ENCODE measurements at regions not wholly inside any gene's neighbourhood (a gene's known extent, or its start where the extent isn't known, plus 50 kb on each side); places are given as distances from the start of the nearest gene placed in this dataset.

DNA sequence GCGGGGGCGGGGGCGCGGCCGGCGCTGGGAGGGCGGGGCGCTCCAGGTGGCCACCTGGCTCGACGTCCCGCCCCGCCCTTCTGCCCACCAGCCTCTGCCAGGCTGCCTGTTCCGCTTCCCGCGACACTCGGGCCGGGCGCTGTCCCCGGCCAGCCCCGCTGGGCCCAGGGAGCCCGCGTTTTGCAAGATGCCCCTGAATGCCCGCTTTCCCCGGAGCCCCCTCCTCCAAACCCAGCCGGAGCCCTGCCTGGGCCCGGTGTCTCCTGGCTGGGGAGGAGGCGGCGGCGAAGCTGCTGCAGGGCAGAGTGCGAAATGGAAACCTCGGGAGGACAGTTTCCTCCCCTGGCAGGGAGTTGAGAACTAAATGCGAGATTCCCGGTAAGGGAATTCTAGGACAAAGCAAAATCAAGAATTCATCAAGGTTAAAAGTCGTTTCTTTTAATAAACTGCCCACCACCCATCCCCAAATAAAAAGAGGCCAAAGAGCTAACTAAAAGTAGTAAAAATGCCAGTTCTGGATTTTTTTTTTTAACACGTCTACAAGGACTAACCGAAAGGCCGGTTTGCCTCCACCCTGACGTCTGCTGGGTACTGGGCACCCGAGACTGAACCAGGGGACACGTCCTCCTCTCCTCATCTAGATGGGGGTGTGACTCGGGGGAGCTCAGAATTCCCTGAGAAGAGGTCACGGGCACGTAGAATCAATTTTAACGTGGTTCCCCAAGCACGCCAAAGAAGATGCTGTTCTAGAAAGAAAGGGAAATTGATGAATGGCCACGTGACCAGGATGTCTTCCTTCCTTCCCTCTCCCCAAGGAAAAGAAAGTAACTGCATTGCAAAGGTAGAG, 200.4 kb upstream of the NFE2L3 start:
- in situ Hi-C loops (cut with HindIII; ENCODE audit: low sequenced_read_pairs), result no loop called here

DNA sequence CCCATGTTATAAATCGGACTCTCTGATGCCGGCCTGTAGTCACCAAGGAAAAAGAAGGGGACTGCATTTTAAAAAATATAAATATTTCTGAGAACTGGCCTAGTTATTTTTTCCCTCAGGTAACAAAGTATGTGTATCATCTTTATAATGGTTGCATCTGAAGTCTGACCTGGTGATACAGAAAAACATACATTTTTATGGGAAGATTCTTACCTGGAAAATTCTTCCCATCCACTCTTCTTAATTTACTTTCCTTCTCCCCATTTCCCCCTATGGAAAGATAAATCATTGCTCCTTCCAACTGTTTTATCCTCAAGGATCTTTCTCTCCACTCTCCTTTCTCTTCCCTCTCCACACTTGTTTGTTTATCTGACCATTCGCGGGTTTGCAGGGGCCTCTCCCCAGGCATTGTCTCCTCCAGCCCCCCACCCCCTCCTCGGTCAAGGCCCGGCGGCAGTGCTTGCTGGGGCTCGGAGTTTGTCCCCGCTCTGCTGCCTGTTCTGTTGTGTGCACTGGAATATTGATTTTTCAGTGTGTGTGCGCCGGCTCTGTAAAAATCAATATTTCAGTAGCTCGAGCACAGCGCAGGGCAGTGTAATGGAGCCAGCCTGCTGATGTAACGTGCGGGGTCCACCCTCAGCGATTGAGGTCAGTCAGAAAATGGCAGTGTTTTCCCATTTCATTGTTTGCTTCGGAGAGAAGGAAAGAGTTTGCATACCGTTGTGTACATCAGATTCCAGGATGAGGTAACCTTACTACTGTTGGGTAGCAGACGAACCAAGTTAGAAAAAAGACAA, 199.5 kb upstream of the NFE2L3 start:
- in situ Hi-C loops (cut with HindIII; ENCODE audit: low sequenced_read_pairs), result no loop called here

- in situ Hi-C loops (cut with HindIII; ENCODE audit: low sequenced_read_pairs), result no loop called here
Measured at GRCh38 chr7:25953859-25954258, 198.1 kb upstream of the NFE2L3 start.

DNA sequence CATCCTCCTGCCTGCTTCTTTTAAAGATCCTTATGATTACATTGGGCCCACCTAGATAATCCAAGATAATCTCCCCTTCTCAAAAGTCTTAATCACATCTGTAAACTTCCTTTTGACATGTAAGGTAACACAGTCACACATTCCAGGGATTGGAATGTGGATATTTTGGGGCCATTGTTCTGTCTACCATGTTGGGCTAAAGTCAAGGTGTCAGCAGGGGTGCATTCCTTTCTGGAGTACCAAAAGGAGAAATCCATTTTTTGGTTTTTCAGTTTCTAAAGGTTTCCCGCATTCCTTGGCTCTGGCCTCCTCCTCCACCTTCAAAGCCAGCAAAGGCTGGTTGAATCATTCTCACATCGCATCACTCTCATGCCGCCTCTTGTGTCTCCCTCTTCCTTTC, 197.6 kb upstream of the NFE2L3 start:
- in situ Hi-C loops (cut with HindIII; ENCODE audit: low sequenced_read_pairs), result no loop called here

GRCh38 chr7:25959168-25959734, 192.7 kb upstream of the NFE2L3 start:
- in situ Hi-C loops (cut with HindIII; ENCODE audit: low sequenced_read_pairs), result no loop called here

DNA sequence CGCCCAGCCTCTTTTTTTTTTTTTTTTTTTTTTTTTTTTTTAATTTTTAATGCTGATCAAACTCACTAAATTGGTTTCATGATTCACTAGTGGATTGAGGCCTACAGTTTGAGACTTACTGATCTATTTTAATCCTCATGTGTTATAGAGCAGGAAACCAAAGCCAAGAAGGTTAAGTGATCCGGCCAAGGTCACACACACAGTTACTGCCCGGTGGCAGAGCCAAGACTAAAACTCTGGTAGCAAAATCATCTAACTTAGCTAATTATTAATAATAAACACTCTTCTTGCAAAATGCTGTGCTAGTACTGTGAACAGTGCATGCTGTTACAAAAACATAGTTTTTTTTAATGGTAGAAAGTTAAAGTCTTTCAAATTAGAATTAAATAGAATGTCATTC, 188.3 kb upstream of the NFE2L3 start:
- in situ Hi-C loops (cut with HindIII; ENCODE audit: low sequenced_read_pairs), result no loop called here

- in situ Hi-C loops (cut with HindIII; ENCODE audit: low sequenced_read_pairs), result no loop called here
Measured at GRCh38 chr7:25964483-25964991, 187.5 kb upstream of the NFE2L3 start.

DNA sequence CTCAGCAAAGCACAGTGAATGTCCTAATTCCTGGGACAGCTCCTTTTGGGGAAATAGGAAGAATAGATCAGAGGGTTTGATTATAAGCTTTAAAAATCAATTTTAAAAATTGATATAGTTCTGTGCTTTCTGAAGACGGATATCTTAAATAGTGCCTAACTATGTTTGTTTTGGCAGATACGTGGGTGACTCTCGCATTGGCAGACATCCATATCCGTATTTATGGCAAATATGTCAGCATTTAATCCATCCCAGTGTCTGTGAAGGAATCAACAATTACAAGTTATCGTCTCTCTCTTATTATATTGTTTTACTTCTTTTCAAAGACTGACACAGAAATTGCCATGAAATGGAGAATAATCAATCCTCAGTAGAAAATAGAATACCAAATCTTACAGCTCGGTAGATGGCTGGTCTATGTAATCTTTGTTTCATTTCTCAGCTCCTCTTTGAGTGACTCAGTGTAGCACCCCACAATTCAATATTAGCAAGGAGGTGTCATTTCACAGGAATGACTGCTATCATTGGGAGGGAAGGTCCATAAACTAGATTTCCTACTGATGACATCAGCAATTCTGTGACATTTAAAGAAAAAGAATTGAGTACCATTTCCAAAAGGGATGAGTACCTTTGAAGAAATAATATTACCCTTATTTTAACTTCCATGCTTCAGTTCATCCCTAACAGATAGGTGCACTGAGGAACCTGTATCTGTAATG, 186.4 kb upstream of the NFE2L3 start:
- in situ Hi-C loops (cut with HindIII; ENCODE audit: low sequenced_read_pairs), result no loop called here

DNA sequence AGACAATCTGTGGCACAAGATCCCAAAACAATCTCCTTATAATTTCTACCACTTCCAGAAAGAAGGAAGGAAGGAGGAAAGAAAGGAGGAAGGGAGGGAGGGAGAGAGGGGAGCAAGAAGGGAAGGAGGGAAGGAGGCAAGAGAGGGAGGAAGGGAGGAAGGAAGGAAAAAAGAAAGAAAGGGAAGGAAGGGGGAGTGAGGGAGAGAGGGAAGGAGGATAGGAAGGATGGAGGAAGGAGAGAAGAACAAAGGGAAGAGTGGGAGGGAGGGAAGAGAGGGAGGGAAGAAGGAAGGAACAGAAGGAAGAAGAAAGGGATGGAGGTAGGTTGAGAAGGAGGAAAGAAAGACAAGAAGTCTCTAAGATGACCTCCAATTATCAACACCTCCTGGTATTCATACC, 185.5 kb upstream of the NFE2L3 start:
- in situ Hi-C loops (cut with HindIII; ENCODE audit: low sequenced_read_pairs), result no loop called here

DNA sequence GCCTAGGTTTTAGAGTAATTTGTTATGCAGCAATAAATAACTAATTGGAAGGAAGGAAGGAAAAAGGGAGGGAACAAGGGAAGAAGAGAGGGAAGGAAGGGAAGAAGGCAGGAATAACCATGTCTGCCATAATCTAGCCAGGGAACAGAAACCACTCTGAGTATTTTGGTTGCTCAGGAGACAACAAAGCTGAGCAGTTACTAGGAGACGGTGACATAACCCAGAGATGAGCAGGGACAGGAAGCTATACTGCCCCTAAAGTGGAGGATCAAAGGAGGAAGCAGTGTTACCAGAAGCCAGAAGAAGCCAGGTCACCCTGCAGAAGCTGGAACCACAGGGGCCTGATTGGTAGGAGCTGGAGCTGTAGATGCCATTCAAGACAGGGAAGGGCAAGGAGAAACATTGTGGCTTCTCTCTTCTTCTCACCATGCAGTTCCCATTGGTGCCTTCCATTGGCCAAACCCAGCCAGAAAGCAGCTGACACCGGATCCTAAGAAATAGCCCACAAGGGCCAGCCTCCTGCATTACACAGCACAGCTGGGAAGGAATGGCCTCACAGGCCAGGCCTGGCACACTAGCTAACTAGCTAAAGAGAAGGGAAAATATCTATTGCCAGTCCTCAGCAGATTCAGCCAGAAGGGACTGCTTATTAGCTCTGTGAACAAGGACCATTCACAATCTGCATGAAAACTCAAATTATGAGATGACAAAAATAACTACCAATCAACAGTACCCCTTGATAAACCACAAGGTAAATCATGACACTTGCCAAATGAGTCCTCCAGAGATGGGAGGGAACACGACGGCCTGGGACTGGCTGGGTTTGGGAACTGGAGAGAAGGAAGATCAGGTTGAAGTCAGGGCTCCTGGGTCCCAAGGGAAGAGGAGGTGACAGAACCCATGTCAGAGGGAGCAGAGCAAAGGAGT, 184.5 kb upstream of the NFE2L3 start:
- in situ Hi-C loops (cut with HindIII; ENCODE audit: low sequenced_read_pairs), result no loop called here

- in situ Hi-C loops (cut with HindIII; ENCODE audit: low sequenced_read_pairs), result no loop called here
Measured at GRCh38 chr7:25968205-25968993, 183.6 kb upstream of the NFE2L3 start.

- in situ Hi-C loops (cut with HindIII; ENCODE audit: low sequenced_read_pairs), result no loop called here
Measured at GRCh38 chr7:25970356-25970755, 181.6 kb upstream of the NFE2L3 start.

- in situ Hi-C loops (cut with HindIII; ENCODE audit: low sequenced_read_pairs), result no loop called here
Measured at GRCh38 chr7:25970911-25971310, 181.1 kb upstream of the NFE2L3 start.

- in situ Hi-C loops (cut with HindIII; ENCODE audit: low sequenced_read_pairs), result no loop called here
Measured at GRCh38 chr7:25976630-25977029, 175.4 kb upstream of the NFE2L3 start.

- in situ Hi-C loops (cut with HindIII; ENCODE audit: low sequenced_read_pairs), result no loop called here
Measured at GRCh38 chr7:25978466-25978865, 173.5 kb upstream of the NFE2L3 start.

- in situ Hi-C loops (cut with HindIII; ENCODE audit: low sequenced_read_pairs), result no loop called here
Measured at GRCh38 chr7:25979605-25980004, 172.4 kb upstream of the NFE2L3 start.

DNA sequence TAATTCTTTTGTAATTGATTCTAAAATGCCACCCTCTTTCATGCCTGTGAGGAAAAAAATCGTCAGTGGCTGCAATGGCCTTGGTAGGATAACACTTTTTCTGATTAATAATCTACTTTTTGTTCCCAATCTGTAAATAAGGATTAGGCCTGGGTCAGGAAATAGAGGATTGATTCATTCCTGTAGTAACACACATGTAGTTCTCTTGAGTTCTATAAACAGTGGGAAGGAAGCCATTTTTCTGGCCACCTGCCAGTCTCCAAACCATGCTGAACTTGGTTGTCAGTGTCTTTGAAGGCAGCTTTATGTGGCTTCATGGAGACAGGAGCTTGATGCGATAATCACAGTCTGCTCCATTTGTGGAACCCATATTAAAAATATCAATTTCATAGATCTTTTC, 169.3 kb upstream of the NFE2L3 start:
- in situ Hi-C loops (cut with HindIII; ENCODE audit: low sequenced_read_pairs), result no loop called here

- in situ Hi-C loops (cut with HindIII; ENCODE audit: low sequenced_read_pairs), result no loop called here
Measured at GRCh38 chr7:25985196-25985595, 166.8 kb upstream of the NFE2L3 start.

GRCh38 chr7:25988640-25989039, 163.4 kb upstream of the NFE2L3 start:
- in situ Hi-C loops (cut with HindIII; ENCODE audit: low sequenced_read_pairs), result no loop called here
